ENCODE measurements at regions not wholly inside any gene's neighbourhood (a gene's known extent, or its start where the extent isn't known, plus 50 kb on each side); places are given as distances from the start of the nearest gene placed in this dataset.
"Not testable (repeated sequence)": the region's sequence is repeated elsewhere in the genome, so short reads cannot be mapped to it uniquely, and the experiment has no call there.

GRCh38 chr19:23984911-23985310, 70.2 kb downstream of the ZNF726 start:
- DNase-seq, result not testable (repeated sequence)

DNA sequence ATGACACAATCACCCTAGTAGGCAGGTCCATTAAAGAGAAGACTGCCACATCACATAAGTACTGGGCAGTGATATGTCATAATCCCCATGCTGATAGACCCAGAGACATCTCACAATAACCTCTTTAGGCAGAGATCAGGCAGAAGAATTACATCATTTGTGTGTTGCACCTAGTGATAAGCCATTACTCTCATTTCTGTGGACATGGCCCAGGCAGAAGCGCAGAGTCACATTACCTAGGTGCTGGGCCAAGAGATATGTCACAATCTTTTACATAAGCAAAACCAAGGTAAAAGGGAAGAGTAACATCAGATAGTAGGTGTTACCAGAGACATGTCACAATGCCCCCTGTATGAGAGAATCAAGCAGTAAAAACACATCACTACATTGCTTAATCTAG, 71.9 kb downstream of the ZNF726 start:
- DNase-seq, result no peak

- DNase-seq, result peak in 2 of 5 experiments; percentile 2 to 14
These were observed 76.5 kb downstream of the ZNF726 start for GRCh38 chr19:23991170-23991569.

- DNase-seq, result peak in 2 of 5 experiments; percentile 8 to 11
These were observed 77.7 kb downstream of the ZNF726 start for GRCh38 chr19:23992348-23992747.

DNA sequence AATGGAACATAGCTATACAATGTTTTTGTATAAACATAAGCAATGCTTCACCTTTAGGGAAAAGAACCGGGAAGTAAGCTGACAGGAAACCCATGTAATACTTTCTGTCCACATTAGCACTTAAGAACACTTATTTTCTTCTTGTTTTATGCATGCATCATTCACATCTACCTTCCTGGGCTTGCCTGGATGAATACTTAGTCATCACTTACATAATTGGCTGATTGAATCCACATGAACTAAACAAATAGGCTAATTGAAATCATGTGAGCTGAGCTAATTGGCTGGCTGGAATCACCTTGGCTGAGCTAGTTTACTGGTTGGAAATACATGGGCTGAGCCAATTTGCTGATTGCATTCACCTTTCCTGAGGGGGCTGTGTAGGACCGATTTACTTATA, 78.8 kb downstream of the ZNF726 start:
- no peak for DNase-seq

DNA sequence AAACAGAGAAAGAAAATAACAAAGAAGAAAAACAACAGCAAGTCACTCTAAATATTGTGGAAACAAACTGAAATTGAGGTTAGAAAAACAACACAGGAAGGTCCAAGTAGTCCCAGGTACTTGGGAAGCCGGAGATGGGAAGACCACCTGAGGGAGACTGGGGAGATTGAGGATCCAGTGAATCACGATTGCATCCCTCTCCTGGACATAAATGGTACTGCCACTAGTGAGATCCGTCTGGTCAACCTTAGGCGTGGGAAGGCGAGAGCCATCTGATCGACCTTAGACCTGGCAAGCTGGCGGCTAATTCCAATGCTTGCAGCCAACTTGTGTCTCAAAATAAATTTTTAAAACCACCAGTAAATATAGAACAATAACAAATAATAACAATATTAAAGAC, 81.9 kb downstream of the ZNF726 start:
- no peak for DNase-seq

DNA sequence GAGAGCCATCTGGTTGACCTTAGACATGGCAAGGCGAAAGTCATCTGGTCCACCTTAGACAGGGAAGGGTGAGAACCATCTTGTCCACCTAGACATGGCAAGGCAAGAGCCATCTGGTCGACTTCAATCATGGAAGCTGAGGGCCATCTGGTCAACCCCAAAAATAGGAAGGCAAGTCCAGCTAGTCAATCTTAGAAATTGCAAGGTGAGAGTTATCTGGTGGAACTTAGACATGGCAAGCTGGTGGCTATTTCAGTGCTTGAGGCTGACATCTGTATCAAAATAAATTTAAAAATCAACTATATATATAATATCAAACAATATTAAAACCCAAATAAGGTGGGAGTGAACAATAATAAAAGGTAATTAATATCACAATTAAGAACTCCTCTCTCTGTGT, 83.9 kb downstream of the ZNF726 start:
- no peak for DNase-seq

- DNase-seq, result no peak
These were observed 85.3 kb downstream of the ZNF726 start for GRCh38 chr19:23999821-24000610.

DNA sequence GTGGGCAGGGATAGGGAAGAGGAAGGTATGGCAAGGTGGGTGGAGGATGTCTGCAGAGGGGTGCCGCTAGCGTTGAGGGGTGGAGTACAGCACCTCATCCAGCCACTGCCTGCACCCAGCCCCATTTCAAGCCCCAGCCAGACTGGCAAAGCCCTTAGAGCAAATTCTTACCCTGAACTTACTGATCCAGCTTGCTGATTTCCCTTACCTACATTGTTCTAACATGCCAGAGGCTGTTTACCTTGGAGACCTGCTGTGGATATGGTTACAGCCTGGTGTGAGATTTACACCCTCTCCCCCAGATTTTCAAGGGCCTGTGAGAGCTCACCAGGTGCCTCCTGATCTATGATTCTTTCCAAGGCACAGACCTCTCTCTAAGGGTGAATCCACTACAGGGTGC, 86.0 kb downstream of the ZNF726 start:
- no peak for DNase-seq

DNA sequence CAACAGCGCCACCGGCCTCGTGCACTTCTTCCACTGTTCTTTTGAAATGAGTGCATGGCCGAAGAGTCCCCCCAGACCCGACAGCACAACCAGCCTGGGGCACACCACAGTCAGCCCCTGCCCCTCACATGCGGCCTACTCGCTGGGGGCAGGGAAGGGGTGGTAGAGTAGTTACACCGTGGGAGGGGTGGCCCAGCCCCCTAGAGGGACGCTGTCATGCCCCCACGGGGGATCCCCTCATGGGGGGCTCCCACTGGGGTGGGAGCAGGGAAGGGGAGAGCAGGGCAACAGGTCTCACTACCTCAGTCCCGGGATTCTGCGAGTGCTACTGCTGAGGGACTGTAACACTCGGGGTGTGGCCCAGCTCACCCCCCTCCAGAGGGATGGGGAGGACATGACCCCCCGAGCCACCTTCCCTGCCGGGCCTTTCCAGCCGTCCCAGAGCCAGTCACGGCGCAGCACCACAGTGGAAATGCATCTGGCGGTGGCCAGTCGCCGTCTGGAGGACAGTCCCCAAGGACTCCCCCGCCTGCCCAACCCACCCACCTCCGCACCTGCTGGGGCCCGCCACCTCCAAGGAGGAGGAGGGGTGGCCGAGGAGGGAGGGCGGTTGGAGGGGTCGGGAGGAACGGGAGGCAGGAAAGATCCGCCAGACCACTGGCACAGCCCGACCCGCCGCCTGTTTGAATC, 84.6 kb upstream of the ZNF254 start:
- no peak for DNase-seq

- no peak for DNase-seq
These were observed 83.5 kb upstream of the ZNF254 start for GRCh38 chr19:24003537-24003936.

- DNase-seq, result no peak
These were observed 82.8 kb upstream of the ZNF254 start for GRCh38 chr19:24004166-24004565.

DNA sequence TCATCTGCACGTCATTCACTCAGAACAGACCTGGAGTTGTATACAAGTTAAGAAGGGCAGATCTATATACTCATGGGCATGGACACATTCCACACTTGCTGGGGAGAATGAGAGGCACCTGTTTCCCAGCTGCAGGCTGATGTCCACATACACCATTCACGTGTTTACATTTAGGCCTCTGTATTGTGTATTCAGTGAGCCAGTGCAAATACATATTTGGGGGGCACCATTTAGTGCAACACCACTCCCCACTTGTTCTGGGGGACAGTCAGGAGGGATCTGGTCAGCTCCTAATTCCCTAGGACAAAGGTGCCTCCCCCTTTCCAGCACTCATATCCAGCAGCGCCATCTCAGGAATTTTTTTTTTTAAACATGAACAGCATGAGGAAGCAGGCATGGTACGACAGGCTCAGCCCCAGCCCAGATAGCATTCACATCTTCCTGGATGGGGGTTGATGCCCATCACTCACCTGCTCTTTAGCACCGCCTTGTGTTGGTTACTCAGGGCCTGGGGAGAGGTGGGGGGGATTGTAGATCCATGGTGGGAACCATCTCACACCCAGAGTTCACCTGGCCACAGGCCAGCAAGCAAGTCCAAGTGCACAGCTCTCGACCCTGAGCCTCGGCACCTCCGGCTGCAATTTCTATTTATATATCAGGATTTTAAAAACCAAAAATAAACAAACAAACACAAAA, 56.9 kb upstream of the ZNF254 start:
- no peak for DNase-seq

- no peak for DNase-seq
These were observed 54.3 kb upstream of the ZNF254 start for GRCh38 chr19:24032651-24033050.

DNA sequence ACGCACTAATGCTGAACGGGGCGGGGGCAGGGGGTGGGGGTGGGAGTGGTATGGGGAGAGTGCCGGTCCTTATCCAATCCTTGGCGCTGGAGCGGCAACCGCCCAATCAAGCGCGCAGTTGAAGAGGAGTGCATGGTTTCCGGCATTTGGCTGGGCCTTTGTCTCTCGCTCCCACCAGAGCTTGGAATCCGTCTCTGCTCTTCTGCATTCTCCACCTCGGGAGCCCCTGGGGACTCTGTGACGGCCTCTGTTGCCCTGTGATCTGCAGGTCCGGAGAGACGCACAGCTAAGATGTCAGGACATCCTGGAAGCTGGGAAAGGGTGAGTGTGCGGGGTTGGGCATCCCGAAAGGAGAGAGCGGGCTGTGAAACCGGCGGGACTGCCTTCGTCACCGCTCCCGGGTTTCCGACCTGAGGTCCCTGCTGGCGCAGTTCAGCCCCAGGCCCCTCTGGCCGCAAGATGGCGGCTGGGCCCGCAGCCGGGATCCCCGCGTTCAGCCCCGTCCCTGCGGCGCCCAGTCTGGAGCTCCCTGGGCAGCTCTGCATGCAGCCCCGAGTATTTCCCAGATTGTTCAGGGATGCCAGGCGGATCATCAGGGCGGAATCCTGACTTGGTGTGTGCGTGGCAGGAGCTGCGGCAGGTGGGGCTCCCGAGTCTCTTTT, 53.6 kb upstream of the ZNF254 start:
- DNase-seq, result peak; percentile 60 to 94 (median 73)

GRCh38 chr19:24033963-24034342, 53.0 kb upstream of the ZNF254 start:
- peak in 1 of 5 experiments; percentile 57 for DNase-seq

DNA sequence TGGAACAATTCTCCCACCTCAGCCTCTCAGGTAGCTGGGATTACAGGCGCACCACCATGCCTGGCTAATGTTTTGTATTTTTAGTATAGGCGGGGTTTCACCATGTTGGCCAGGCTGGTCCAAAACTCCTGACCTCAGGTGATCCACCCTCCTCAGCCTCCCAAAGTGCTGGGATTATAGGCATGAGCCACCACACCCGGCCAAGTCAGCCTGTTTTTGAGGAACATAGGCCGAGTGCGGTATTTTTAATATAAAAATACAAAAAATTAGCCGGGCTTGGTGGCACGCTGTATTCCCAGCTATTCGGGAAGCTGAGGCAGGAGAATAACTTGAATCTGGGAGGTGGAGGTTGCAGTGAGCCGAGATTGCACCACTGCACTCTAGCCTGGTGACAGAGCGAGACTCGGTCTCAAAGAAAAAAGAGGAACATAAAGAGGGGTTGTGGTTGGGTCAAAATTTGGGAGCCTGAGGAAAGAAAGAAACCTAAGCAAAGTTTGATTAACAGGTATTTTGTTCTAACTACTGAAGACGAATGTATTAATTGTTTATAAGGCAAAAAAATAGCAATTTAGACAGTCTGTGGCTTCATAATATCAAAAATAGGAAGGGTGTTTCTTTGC, 51.6 kb upstream of the ZNF254 start:
- not testable (repeated sequence) for DNase-seq
